CD4-positive, alpha-beta T cell treated with Interleukin-15 for 4 hours (primary cell): ENCODE measurements at regions not wholly inside any gene's neighbourhood (a gene's known extent, or its start where the extent isn't known, plus 50 kb on each side); places are given as distances from the start of the nearest gene placed in this dataset.
"Not testable (repeated sequence)": the region's sequence is repeated elsewhere in the genome, so short reads cannot be mapped to it uniquely, and the experiment has no call there.

Experiments used
- DNase-seq: peaks from one replicate; pipeline ENCODE4 v3.0.0-alpha.2; 2020; ENCODE audit warnings: low spot score

- DNase-seq, result no peak
Observed at GRCh38 chr9:129561594-129562281, 59.2 kb downstream of the C9orf50 start.

- DNase-seq, result no peak
Observed at GRCh38 chr9:129560881-129561306, 60.0 kb downstream of the C9orf50 start.

- no peak for DNase-seq
Observed at GRCh38 chr9:129559506-129559881, 61.4 kb downstream of the C9orf50 start.

GRCh38 chr9:129558551-129559505, 62.1 kb downstream of the C9orf50 start:
- no peak for DNase-seq

GRCh38 chr9:129558063-129558550, 62.8 kb downstream of the C9orf50 start:
- no peak for DNase-seq

- no peak for DNase-seq
Observed at GRCh38 chr9:129557192-129558036, 63.5 kb downstream of the C9orf50 start.

- DNase-seq, result no peak
Observed at GRCh38 chr9:129556491-129557191, 64.3 kb downstream of the C9orf50 start.

- no peak for DNase-seq
Observed at GRCh38 chr9:129555512-129556215, 65.2 kb downstream of the C9orf50 start.

GRCh38 chr9:129554649-129555048, 66.3 kb downstream of the C9orf50 start:
- DNase-seq, result no peak

- DNase-seq, result no peak
Observed at GRCh38 chr9:129553277-129553676, 67.6 kb downstream of the C9orf50 start.

- no peak for DNase-seq
Observed at GRCh38 chr9:129552064-129552463, 68.8 kb downstream of the C9orf50 start.

GRCh38 chr9:129551393-129551973, 69.4 kb downstream of the C9orf50 start:
- DNase-seq, result no peak

GRCh38 chr9:129550977-129551376, 69.9 kb downstream of the C9orf50 start:
- not testable (repeated sequence) for DNase-seq

GRCh38 chr9:129550199-129550839, 70.6 kb downstream of the C9orf50 start:
- no peak for DNase-seq

- DNase-seq, result no peak
Observed at GRCh38 chr9:129549684-129550083, 71.2 kb downstream of the C9orf50 start.

GRCh38 chr9:129549139-129549538, 71.8 kb downstream of the C9orf50 start:
- no peak for DNase-seq

- no peak for DNase-seq
Observed at GRCh38 chr9:129548571-129549135, 72.2 kb downstream of the C9orf50 start.

- DNase-seq, result no peak
Observed at GRCh38 chr9:129547869-129548570, 72.9 kb downstream of the C9orf50 start.

GRCh38 chr9:129547063-129547462, 73.8 kb downstream of the C9orf50 start:
- no peak for DNase-seq
